ENCODE measurements at regions not wholly inside any gene's neighbourhood (a gene's known extent, or its start where the extent isn't known, plus 50 kb on each side); places are given as distances from the start of the nearest gene placed in this dataset.

DNA sequence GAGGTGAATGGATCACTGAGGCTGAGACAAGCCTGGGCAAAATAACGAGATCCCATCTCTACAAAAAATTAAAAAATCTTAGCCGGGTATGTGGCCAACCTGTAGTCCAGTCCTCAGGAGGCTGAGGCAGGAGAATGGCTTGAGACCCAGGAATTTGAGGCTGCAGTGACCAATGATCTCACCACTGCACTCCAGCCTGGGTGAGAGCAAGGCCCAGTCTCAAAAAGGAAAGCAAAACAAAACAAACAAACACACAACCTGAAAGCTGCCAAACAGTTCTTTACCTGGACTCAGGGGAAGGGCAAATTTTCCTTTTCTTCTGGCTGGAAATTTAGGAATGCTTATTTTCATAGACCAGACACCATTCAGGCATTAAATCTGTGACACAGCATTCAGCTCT is 163.1 kb upstream of the FAT1 start:
- DNase-seq (ENCODE audit: low spot score) = no peak
- TF ChIP-seq CTCF (IDR thresholded peaks at IDR 0.05; ENCODE audit: extremely low read depth, insufficient read depth, missing control alignments) = no peak
- in situ Hi-C loops (cut with MboI; ENCODE audit: low pct_unique_long_range_greater_than_20kb, low sequenced_read_pairs, unreplicated experiment) = no loop called here

DNA sequence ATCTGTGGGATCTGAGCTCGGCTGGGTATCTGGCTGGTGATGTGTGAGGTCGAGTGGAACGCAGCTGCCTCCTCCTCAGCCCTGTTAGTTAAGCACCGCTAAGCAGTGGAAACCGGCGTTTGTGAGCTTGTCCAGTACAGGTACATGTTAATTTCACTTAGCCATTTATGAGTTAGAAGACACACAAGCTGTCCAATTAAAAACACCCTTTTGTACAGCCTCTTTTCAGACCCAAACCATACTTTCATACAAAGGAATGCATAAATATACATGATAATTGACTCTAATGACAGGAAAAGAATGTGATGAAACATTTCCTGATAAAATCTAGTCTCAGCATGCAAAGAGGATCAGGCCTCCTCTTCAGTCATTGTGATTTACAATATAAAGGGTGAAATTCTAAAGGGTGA is 163.6 kb upstream of the FAT1 start:
- no peak for DNase-seq (ENCODE audit: low spot score)
- TF ChIP-seq CTCF (IDR thresholded peaks at IDR 0.05; ENCODE audit: extremely low read depth, insufficient read depth, missing control alignments) = no peak
- in situ Hi-C loops (cut with MboI; ENCODE audit: low pct_unique_long_range_greater_than_20kb, low sequenced_read_pairs, unreplicated experiment) = no loop called here

- TF ChIP-seq CTCF (IDR thresholded peaks at IDR 0.05; ENCODE audit: extremely low read depth, insufficient read depth, missing control alignments) = no peak
- in situ Hi-C loops (cut with MboI; ENCODE audit: low pct_unique_long_range_greater_than_20kb, low sequenced_read_pairs, unreplicated experiment) = no loop called here
- DNase-seq (ENCODE audit: low spot score) = no peak
These were observed 164.1 kb upstream of the FAT1 start for GRCh38 chr4:186887752-186888151.

GRCh38 chr4:186889876-186890643 is 166.4 kb upstream of the FAT1 start:
- DNase-seq (ENCODE audit: low spot score) = no peak
- in situ Hi-C loops (cut with MboI; ENCODE audit: low pct_unique_long_range_greater_than_20kb, low sequenced_read_pairs, unreplicated experiment) = no loop called here
- no peak for TF ChIP-seq CTCF (IDR thresholded peaks at IDR 0.05; ENCODE audit: extremely low read depth, insufficient read depth, missing control alignments)

GRCh38 chr4:186891859-186892486 is 168.3 kb upstream of the FAT1 start:
- in situ Hi-C loops (cut with MboI; ENCODE audit: low pct_unique_long_range_greater_than_20kb, low sequenced_read_pairs, unreplicated experiment) = no loop called here
- DNase-seq (ENCODE audit: low spot score) = no peak
- TF ChIP-seq CTCF (IDR thresholded peaks at IDR 0.05; ENCODE audit: extremely low read depth, insufficient read depth, missing control alignments) = no peak

DNA sequence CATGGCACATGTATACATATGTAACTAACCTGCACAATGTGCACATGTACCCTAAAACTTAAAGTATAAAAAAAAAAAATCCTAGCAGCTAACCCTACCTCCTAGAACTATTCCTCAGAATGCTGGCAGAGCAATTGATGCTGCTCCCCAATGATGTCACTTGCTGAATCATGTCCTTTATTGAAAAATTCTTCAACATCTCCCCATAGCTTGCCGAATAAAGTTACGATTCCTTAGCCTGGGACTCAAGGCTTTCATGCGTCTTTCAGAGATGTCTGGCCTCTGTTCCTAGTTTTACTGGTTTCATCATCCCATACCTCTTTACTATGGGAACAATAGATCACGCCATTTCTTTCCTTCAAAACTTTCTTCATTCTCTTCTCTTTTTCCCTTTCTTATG is 174.7 kb upstream of the FAT1 start:
- in situ Hi-C loops (cut with MboI; ENCODE audit: low pct_unique_long_range_greater_than_20kb, low sequenced_read_pairs, unreplicated experiment) = no loop called here
- no peak for DNase-seq (ENCODE audit: low spot score)
- TF ChIP-seq CTCF (IDR thresholded peaks at IDR 0.05; ENCODE audit: extremely low read depth, insufficient read depth, missing control alignments) = no peak

All from GM13977 (cell line).